Neutrophil (primary cell): ENCODE measurements at regions not wholly inside any gene's neighbourhood (a gene's known extent, or its start where the extent isn't known, plus 50 kb on each side); places are given as distances from the start of the nearest gene placed in this dataset.

Experiments
- H3K27ac ChIP-seq: fragments of 200-600 bp; sonication (generic); 2 replicates; pipeline ENCODE4 v1.5.1; 2016; ENCODE audit warnings: mild to moderate bottlenecking, moderate library complexity
- H3K27me3 ChIP-seq: fragments of 200-600 bp; sonication (generic); 2 replicates; pipeline ENCODE4 v1.6.0; 2016; ENCODE audit warnings: mild to moderate bottlenecking
- H3K36me3 ChIP-seq: fragments of 200-600 bp; sonication (generic); 2 replicates; pipeline ENCODE4 v1.5.1; 2017
- H3K4me1 ChIP-seq, 2 experiments: fragments of 200-600 bp in 1 of 2; sonication (generic) in 1 of 2; 1 replicate in 1 of 2; 2 replicates in 1 of 2; pipeline versions ENCODE4 v1.5.1 to v1.6.1; 2013 to 2016; ENCODE audit warnings: low read depth in 1 of 2, low read length in 1 of 2, mild to moderate bottlenecking in 1 of 2, moderate library complexity in 1 of 2; ENCODE audit not compliant: control insufficient read depth in 1 of 2, insufficient read depth in 1 of 2
- H3K4me3 ChIP-seq, 2 experiments: fragments of 200-600 bp in 1 of 2; sonication (generic) in 1 of 2; 1 replicate in 1 of 2; 2 replicates in 1 of 2; pipeline ENCODE4 v1.5.1; 2013 to 2016; ENCODE audit warnings: low read depth in 1 of 2, low read length in 1 of 2, mild to moderate bottlenecking in 1 of 2, moderate library complexity in 1 of 2
- H3K9me3 ChIP-seq: fragments of 200-600 bp; sonication (generic); 2 replicates; pipeline ENCODE4 v1.5.1; 2016
- CTCF ChIP-seq: fragments of 200-600 bp; sonication (generic); IDR thresholded peaks from 2 replicates; pipeline ENCODE4 v1.5.1; 2016; ENCODE audit warnings: antibody characterized with exemption

GRCh38 chr9:99425923-99426842 is 204.1 kb downstream of the SEC61B start:
- peaks cover 6% of the 10 kb centered on the region for H3K27me3 ChIP-seq
- no peak overlapping the region for H3K4me3 ChIP-seq
- no peaks in the 10 kb centered on the region for H3K4me1 ChIP-seq
- no peak for TF ChIP-seq CTCF
- H3K27ac ChIP-seq, result no peak overlapping the region
- H3K36me3 ChIP-seq, result no peaks in the 10 kb centered on the region
- H3K9me3 ChIP-seq, result no peaks in the 10 kb centered on the region

- Histone ChIP-seq H3K27me3 (peaks cover 6% of the 10 kb centered on the region), H3K4me1 (no peaks in the 10 kb centered on the region), H3K36me3 (no peaks in the 10 kb centered on the region), H3K27ac (no peak overlapping the region), H3K9me3 (no peaks in the 10 kb centered on the region), H3K4me3 (no peak overlapping the region)
- no peak for TF ChIP-seq CTCF
Measured at GRCh38 chr9:99427260-99427659, 205.2 kb downstream of the SEC61B start.

- H3K27me3 ChIP-seq, result peaks cover 6% of the 10 kb centered on the region
- H3K4me1 ChIP-seq, result no peaks in the 10 kb centered on the region
- H3K4me3 ChIP-seq, result no peak overlapping the region
- H3K36me3 ChIP-seq, result no peaks in the 10 kb centered on the region
- no peak for TF ChIP-seq CTCF
- no peaks in the 10 kb centered on the region for H3K9me3 ChIP-seq
- no peak overlapping the region for H3K27ac ChIP-seq
Measured at GRCh38 chr9:99430301-99430700, 208.2 kb downstream of the SEC61B start.

GRCh38 chr9:99431103-99431502 is 209.0 kb downstream of the SEC61B start:
- no peak for TF ChIP-seq CTCF
- Histone ChIP-seq H3K36me3 (no peaks in the 10 kb centered on the region), H3K4me3 (no peak overlapping the region), H3K27me3 (peaks cover 5% of the 10 kb centered on the region), H3K4me1 (no peaks in the 10 kb centered on the region), H3K9me3 (no peaks in the 10 kb centered on the region), H3K27ac (no peak overlapping the region)

GRCh38 chr9:99432075-99432474 is 210.0 kb downstream of the SEC61B start:
- Histone ChIP-seq H3K4me1 (no peaks in the 10 kb centered on the region), H3K27me3 (no peaks in the 10 kb centered on the region), H3K36me3 (no peaks in the 10 kb centered on the region), H3K4me3 (no peak overlapping the region), H3K9me3 (no peaks in the 10 kb centered on the region), H3K27ac (no peak overlapping the region)
- no peak for TF ChIP-seq CTCF
